CD8-positive, alpha-beta memory T cell (primary cell): ENCODE measurements at regions not wholly inside any gene's neighbourhood (a gene's known extent, or its start where the extent isn't known, plus 50 kb on each side); places are given as distances from the start of the nearest gene placed in this dataset.

Source experiments
- CTCF ChIA-PET: fragments of 350-600 bp; sonication (Branson Sonifier 250); formaldehyde crosslinking; loops from one replicate; lab custom pipeline; 2021; ENCODE audit warnings: antibody characterized with exemption; lab: Charles Lee
- POLR2A ChIA-PET: fragments of 350-600 bp; sonication (Branson Sonifier 250); formaldehyde crosslinking; loops from one replicate; lab custom pipeline; 2021; ENCODE audit warnings: antibody characterized with exemption; lab: Charles Lee
- DNase-seq, 5 donors: peaks; one replicate each; pipeline versions ENCODE4 v3.0.0 to v3.0.0-alpha.2; 2020 to 2022; ENCODE audit warnings: mixed read lengths in 1 of 5
- H3K27ac ChIP-seq: one replicate; pipeline ENCODE4 v1.7.0; 2013; ENCODE audit warnings: low read depth, mild to moderate bottlenecking, low read length, moderate library complexity
- H3K27me3 ChIP-seq: 2 replicates; pipeline ENCODE4 v1.7.0; 2013; ENCODE audit warnings: low read length, mild to moderate bottlenecking; ENCODE audit not compliant: insufficient read depth, poor library complexity, severe bottlenecking
- H3K36me3 ChIP-seq: 2 replicates; pipeline ENCODE4 v1.7.0; 2013; ENCODE audit warnings: mild to moderate bottlenecking, low read length, moderate library complexity; ENCODE audit not compliant: insufficient read depth
- H3K4me1 ChIP-seq: 2 replicates; pipeline ENCODE4 v1.7.0; 2013; ENCODE audit warnings: mild to moderate bottlenecking, low read length, moderate library complexity; ENCODE audit not compliant: insufficient read depth
- H3K4me3 ChIP-seq: 2 replicates; pipeline ENCODE4 v1.7.0; 2013; ENCODE audit warnings: mild to moderate bottlenecking, low read length
- H3K9me3 ChIP-seq: 2 replicates; pipeline ENCODE4 v1.7.0; 2013; ENCODE audit warnings: mild to moderate bottlenecking, low read length
- H3K27ac Mint-ChIP-seq, 8 donors: one replicate each; pipeline ENCODE4 v1.8.0; 2020 to 2021; ENCODE audit warnings: mixed read lengths in 8 of 8, mild to moderate bottlenecking in 6 of 8, inconsistent platforms in 3 of 8, moderate library complexity in 3 of 8
- H3K27me3 Mint-ChIP-seq, 2 donors: one replicate each; pipeline ENCODE4 v1.8.0; 2020 to 2021; ENCODE audit warnings: mixed read lengths in 2 of 2, mild to moderate bottlenecking in 1 of 2, moderate library complexity in 1 of 2
- H3K36me3 Mint-ChIP-seq, 3 donors: one replicate each; pipeline ENCODE4 v1.8.0; 2020 to 2021; ENCODE audit warnings: mixed read lengths in 3 of 3, inconsistent platforms in 1 of 3, mild to moderate bottlenecking in 1 of 3
- H3K4me1 Mint-ChIP-seq, 3 donors: one replicate each; pipeline ENCODE4 v1.8.0; 2020 to 2021; ENCODE audit warnings: mixed read lengths in 3 of 3, inconsistent platforms in 1 of 3, mild to moderate bottlenecking in 1 of 3
- H3K4me3 Mint-ChIP-seq, 7 donors: one replicate each; pipeline ENCODE4 v1.8.0; 2020 to 2021; ENCODE audit warnings: mixed read lengths in 7 of 7, mild to moderate bottlenecking in 6 of 7, moderate library complexity in 4 of 7, inconsistent platforms in 2 of 7
- H3K9me3 Mint-ChIP-seq, 5 donors: one replicate each; pipeline ENCODE4 v1.8.0; 2020 to 2022; ENCODE audit warnings: mixed read lengths in 5 of 5, mild to moderate bottlenecking in 3 of 5, moderate library complexity in 2 of 5, inconsistent platforms in 1 of 5

DNA sequence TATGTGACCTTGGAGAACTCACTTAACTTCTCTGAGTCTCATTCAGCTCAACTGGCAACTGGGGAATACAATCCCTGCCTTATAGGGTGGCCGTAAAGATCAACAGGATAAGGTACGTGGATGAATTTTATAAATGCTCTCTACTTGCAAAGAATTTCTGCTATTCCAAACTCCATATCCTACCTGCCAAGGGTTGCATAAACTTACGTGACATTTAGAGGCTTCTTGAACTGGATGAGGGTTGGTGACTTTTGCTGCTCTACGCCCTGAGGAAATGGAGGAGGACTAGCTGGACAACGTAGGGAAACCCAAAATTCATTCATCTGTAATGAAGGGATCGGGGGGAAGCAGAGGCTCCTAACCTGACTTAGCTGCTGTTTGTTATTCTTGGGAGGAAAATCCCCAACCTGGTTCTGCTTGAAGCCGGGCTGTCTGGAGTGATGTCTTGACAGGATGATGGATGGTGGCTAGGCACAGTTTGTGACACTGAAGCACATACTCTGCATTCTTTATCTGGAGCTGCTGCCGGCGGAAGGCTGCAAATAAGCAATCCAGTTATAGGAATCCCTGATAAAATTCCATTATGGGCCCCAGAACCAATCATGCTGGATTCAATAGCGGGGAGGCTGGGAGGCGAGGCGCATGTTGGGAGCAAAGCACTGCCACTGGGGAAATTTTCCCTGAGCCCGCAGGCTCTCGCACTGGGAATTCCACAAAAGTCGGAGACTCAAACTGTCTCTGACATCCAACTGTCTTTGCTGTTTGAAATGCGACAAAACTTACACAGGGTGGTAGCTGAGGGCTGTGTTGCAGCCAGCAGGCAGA lies 94.7 kb upstream of the SDK2 start:
- Mint-ChIP-seq H3K27ac (no peak overlapping the region), H3K9me3 (no peaks in the 10 kb centered on the region), H3K27me3 (peaks cover 18 to 37% of the 10 kb centered on the region in 2 donors), H3K36me3 (no peaks in the 10 kb centered on the region), H3K4me3 (no peak overlapping the region), H3K4me1 (peaks cover 0 to 6% (median 4%) of the 10 kb centered on the region in 3 donors)
- DNase-seq = no peak
- CTCF ChIA-PET = no interaction called here
- Histone ChIP-seq H3K36me3 (no peaks in the 10 kb centered on the region), H3K4me3 (no peak overlapping the region), H3K27me3 (no peaks in the 10 kb centered on the region), H3K9me3 (no peaks in the 10 kb centered on the region), H3K27ac (no peak overlapping the region), H3K4me1 (no peaks in the 10 kb centered on the region)
- POLR2A ChIA-PET = no interaction called here

DNA sequence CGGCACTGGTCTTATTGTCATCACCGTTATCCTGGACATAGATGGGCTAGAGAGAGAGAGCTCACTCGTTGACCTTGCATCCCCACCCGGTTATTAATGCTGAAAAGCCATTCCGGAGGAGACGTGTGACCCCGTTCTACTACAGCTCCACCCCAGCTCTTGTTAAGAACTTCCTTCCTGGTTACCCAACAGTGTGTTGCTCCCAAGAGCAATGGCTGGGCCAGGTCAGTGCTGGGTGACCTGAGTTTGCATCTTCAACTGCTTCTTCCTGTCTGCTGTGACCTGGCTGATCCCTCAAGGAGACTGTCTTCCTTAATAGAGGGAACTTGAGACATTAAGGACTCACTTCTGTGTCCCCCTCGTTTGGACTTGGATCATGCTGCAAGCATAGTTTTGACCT lies 96.1 kb upstream of the SDK2 start:
- Histone ChIP-seq H3K4me1 (no peaks in the 10 kb centered on the region), H3K4me3 (no peak overlapping the region), H3K27me3 (no peaks in the 10 kb centered on the region), H3K27ac (no peak overlapping the region), H3K9me3 (no peaks in the 10 kb centered on the region), H3K36me3 (no peaks in the 10 kb centered on the region)
- peaks cover 16 to 30% of the 10 kb centered on the region in 2 donors for H3K27me3 Mint-ChIP-seq
- H3K27ac Mint-ChIP-seq = no peak overlapping the region
- no peaks in the 10 kb centered on the region for H3K36me3 Mint-ChIP-seq
- ChIA-PET CTCF (no interaction called here), POLR2A (no interaction called here)
- no peak for DNase-seq
- no peak overlapping the region for H3K4me3 Mint-ChIP-seq
- no peaks in the 10 kb centered on the region for H3K9me3 Mint-ChIP-seq
- H3K4me1 Mint-ChIP-seq = peaks cover 0 to 6% (median 4%) of the 10 kb centered on the region in 3 donors

- Histone ChIP-seq H3K4me1 (no peaks in the 10 kb centered on the region), H3K9me3 (no peaks in the 10 kb centered on the region), H3K27ac (no peak overlapping the region), H3K27me3 (no peaks in the 10 kb centered on the region), H3K4me3 (no peak overlapping the region), H3K36me3 (no peaks in the 10 kb centered on the region)
- DNase-seq = no peak
- POLR2A ChIA-PET = no interaction called here
- CTCF ChIA-PET = no interaction called here
- no peak overlapping the region for H3K4me3 Mint-ChIP-seq
- peaks cover 16 to 23% of the 10 kb centered on the region in 2 donors for H3K27me3 Mint-ChIP-seq
- peaks cover 0 to 6% (median 4%) of the 10 kb centered on the region in 3 donors for H3K4me1 Mint-ChIP-seq
- no peaks in the 10 kb centered on the region for H3K9me3 Mint-ChIP-seq
- no peaks in the 10 kb centered on the region for H3K36me3 Mint-ChIP-seq
- H3K27ac Mint-ChIP-seq = no peak overlapping the region
Observed at GRCh38 chr17:73742948-73743381, 98.7 kb upstream of the SDK2 start.

GRCh38 chr17:73743518-73744201 lies 99.4 kb upstream of the SDK2 start:
- peaks cover 0 to 6% (median 4%) of the 10 kb centered on the region in 3 donors for H3K4me1 Mint-ChIP-seq
- Histone ChIP-seq H3K27ac (no peak overlapping the region), H3K27me3 (no peaks in the 10 kb centered on the region), H3K9me3 (no peaks in the 10 kb centered on the region), H3K4me3 (no peak overlapping the region), H3K36me3 (no peaks in the 10 kb centered on the region), H3K4me1 (no peaks in the 10 kb centered on the region)
- ChIA-PET POLR2A (no interaction called here), CTCF (no interaction called here)
- no peaks in the 10 kb centered on the region for H3K36me3 Mint-ChIP-seq
- H3K27ac Mint-ChIP-seq = no peak overlapping the region
- no peak for DNase-seq
- H3K4me3 Mint-ChIP-seq = no peak overlapping the region
- no peaks in the 10 kb centered on the region for H3K9me3 Mint-ChIP-seq
- peaks cover 14 to 23% of the 10 kb centered on the region in 2 donors for H3K27me3 Mint-ChIP-seq

DNA sequence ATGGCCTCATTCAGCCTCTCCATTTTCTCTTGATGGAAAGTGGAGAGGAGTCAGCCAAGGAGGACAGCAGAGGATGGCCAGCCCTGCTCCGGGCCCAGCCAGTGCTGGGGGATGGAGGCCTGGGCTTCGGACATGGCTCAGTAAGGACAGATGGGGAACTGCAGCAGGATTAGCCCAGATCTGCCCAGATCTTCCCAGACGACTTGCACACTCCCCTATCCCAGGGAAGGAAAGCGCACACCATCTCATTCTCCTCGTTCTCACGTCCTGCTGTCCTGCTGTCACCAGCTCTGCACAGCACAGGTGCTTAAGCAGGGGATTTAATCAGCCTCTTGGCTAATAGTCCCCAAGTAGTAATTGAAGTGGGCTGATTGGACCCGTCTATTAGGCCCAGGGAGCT lies 100.2 kb upstream of the SDK2 start:
- Histone ChIP-seq H3K4me1 (no peaks in the 10 kb centered on the region), H3K36me3 (no peaks in the 10 kb centered on the region), H3K27ac (no peak overlapping the region), H3K4me3 (no peak overlapping the region), H3K9me3 (no peaks in the 10 kb centered on the region), H3K27me3 (no peaks in the 10 kb centered on the region)
- H3K36me3 Mint-ChIP-seq = no peaks in the 10 kb centered on the region
- H3K4me1 Mint-ChIP-seq = peaks cover 0 to 6% (median 4%) of the 10 kb centered on the region in 3 donors
- H3K27me3 Mint-ChIP-seq = peaks cover 7 to 17% of the 10 kb centered on the region in 2 donors
- H3K4me3 Mint-ChIP-seq = no peak overlapping the region
- DNase-seq = no peak
- ChIA-PET CTCF (no interaction called here), POLR2A (no interaction called here)
- H3K27ac Mint-ChIP-seq = no peak overlapping the region
- H3K9me3 Mint-ChIP-seq = no peaks in the 10 kb centered on the region

GRCh38 chr17:73746314-73747073 lies 102.2 kb upstream of the SDK2 start:
- Histone ChIP-seq H3K4me1 (no peaks in the 10 kb centered on the region), H3K27me3 (no peaks in the 10 kb centered on the region), H3K27ac (no peak overlapping the region), H3K36me3 (no peaks in the 10 kb centered on the region), H3K9me3 (no peaks in the 10 kb centered on the region), H3K4me3 (no peak overlapping the region)
- Mint-ChIP-seq H3K4me3 (peak overlapping the region in 1 of 7 donors; percentile 69), H3K27me3 (peaks cover 6 to 12% of the 10 kb centered on the region in 2 donors), H3K36me3 (no peaks in the 10 kb centered on the region), H3K27ac (no peak overlapping the region), H3K4me1 (no peaks in the 10 kb centered on the region), H3K9me3 (no peaks in the 10 kb centered on the region)
- no peak for DNase-seq
- POLR2A ChIA-PET = no interaction called here
- CTCF ChIA-PET = no interaction called here

- Histone ChIP-seq H3K36me3 (no peaks in the 10 kb centered on the region), H3K4me1 (no peaks in the 10 kb centered on the region), H3K9me3 (no peaks in the 10 kb centered on the region), H3K4me3 (no peak overlapping the region), H3K27ac (no peak overlapping the region), H3K27me3 (no peaks in the 10 kb centered on the region)
- H3K27me3 Mint-ChIP-seq = peaks cover 10 to 12% of the 10 kb centered on the region in 2 donors
- H3K9me3 Mint-ChIP-seq = no peaks in the 10 kb centered on the region
- H3K27ac Mint-ChIP-seq = no peak overlapping the region
- CTCF ChIA-PET = no interaction called here
- H3K4me1 Mint-ChIP-seq = no peaks in the 10 kb centered on the region
- no peaks in the 10 kb centered on the region for H3K36me3 Mint-ChIP-seq
- no peak for DNase-seq
- peak overlapping the region in 1 of 7 donors; percentile 71 for H3K4me3 Mint-ChIP-seq
- POLR2A ChIA-PET = no interaction called here
Observed at GRCh38 chr17:73747221-73748002, 103.2 kb upstream of the SDK2 start.
